Fibroblast of upper back skin (primary cell): ENCODE measurements at regions not wholly inside any gene's neighbourhood (a gene's known extent, or its start where the extent isn't known, plus 50 kb on each side); places are given as distances from the start of the nearest gene placed in this dataset.
"Not testable (repeated sequence)": the region's sequence is repeated elsewhere in the genome, so short reads cannot be mapped to it uniquely, and the experiment has no call there.

ENCODE experiments used
- DNase-seq: peaks from one replicate; pipeline ENCODE4 v3.0.0-alpha.2; 2013

GRCh38 chr14:48697362-48697761 is 888.8 kb downstream of the RPS29 start:
- DNase-seq, result not testable (repeated sequence)

DNA sequence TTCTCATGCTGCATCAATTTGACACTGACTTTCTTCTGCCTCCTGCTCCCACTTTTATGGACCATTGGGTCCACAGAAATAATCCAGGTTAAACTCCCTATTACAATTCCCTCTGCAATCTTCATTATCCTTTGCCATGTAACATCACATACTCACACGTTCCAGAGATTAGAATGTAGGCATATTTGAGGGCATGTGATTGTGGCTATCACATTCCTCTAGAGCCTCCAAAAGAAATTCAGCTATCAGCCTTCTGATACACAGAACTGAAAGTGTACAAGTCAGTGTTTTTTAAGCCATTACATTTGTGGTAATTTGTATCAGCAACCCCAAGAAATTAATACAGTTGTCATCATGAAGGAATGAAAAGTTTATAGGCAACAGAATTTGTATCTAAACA is 892.4 kb downstream of the RPS29 start:
- DNase-seq, result no peak

GRCh38 chr14:48690349-48690748 is 895.8 kb downstream of the RPS29 start:
- DNase-seq, result no peak

DNA sequence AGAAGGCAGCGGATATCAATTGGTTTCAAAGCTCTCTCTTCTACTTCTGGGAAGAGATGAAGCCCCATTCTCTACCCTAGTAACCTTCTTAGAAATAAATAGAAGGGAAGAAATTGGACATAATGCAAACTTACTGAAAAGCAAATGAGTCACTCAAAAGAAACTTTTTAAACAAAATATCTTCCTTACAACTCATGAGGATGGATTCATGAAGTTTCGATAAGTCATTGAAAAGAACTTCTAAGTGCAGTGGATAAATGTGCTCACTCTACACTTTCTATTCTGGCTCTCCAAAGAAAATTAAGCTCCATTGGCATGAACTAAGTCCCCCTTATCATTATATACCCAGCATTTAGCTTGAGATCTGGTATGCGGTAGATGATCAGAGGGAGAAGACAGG is 899.5 kb downstream of the RPS29 start:
- no peak for DNase-seq

DNA sequence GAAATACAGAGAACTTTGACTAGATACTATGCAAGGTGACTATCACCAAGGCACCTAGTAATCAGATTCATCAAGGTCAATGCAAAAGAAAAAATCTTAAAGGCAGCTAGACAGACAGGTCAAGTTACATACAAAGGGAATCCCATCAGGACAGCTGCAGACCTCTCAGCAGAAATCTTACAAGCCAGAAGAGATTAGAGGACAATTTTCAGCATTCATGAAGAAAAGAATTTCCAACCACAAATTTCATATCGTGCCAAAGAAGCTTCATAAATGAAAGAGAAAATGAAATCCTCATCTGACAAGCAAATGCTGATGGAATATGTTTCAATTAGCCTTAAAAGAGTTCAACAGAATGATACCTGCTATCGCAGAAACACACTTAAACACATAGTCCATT is 913.7 kb downstream of the RPS29 start:
- DNase-seq, result no peak

GRCh38 chr14:48670939-48671338 is 915.2 kb downstream of the RPS29 start:
- no peak for DNase-seq

- peak; percentile 2 for DNase-seq
These were observed 920.9 kb downstream of the RPS29 start for GRCh38 chr14:48665077-48665784.

DNA sequence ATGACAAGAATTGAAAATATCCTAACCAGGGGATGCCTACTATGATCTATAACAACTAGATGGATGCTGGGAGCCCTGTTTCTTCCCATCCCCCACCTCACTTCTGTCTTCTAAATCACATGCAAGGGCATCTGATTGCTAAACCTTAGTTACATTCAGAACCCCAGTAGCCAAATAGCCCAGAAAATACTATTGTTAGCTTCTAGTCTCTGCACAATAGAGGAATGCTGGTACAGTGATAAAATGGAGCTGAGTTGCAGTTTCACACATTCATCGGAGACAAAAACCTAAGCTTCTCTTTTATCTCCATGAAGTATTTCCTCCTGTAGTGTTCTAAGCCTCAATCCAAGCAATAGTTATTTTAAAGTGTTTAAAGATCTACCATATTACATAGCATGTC is 942.9 kb downstream of the RPS29 start:
- DNase-seq, result no peak

DNA sequence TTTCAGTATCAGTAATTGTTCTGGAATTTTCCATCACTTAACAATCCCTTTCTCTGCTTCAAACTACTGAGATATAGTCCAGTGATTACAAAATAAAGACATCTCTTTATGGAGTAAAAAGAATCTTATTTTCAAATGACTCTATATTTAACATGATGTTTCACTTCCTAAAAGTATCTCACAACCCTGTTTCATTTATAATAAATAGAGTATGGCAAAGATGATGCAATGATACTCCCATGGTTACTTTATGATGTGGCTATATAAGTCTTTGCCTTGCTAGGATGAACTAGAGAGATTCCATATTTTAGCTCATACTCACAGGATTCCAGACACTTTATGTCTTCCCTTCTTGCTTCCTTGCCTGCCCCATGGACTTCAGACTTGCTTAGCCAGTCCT is 953.5 kb upstream of the MDGA2 start:
- DNase-seq, result peak; percentile 1

DNA sequence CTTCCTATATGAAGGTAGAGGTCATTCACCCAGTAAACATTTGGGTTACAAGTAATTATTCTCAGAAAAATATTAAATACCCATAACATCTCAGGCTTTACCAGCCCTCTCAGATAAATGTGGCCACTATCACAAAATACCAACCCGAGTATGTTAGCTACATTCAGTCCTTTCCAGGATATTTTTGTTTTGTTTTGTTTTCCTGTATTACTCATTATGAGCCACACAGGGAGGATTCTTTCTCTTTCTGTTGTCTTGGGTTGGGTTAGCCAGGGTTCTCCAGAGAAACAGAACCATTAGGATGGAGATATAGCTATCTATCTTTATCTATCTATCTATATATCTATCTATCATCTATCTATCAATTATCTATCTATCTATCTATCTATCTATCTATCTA is 947.6 kb upstream of the MDGA2 start:
- DNase-seq, result no peak

GRCh38 chr14:48618057-48618456 is 942.7 kb upstream of the MDGA2 start:
- DNase-seq, result no peak

DNA sequence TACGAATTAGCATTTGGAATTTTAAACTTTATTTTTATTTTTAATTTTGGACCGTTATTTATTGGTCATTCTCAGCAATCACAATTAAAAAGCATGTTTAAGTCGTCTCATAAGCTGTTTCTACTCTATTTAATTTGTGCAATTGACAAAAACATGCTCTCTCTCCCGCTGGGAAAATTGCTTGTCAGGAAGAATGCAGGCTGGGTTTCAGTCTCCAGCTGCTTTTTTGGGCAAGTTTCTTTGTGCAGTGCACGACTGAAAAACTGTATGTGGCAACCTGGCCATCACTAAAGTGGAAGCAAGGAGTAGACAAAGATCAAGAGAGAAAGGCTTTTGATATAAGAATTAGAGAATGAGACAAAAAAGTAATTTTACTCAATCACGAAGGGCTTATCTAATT is 941.5 kb upstream of the MDGA2 start:
- no peak for DNase-seq

GRCh38 chr14:48615618-48616017 is 940.2 kb upstream of the MDGA2 start:
- DNase-seq, result no peak

DNA sequence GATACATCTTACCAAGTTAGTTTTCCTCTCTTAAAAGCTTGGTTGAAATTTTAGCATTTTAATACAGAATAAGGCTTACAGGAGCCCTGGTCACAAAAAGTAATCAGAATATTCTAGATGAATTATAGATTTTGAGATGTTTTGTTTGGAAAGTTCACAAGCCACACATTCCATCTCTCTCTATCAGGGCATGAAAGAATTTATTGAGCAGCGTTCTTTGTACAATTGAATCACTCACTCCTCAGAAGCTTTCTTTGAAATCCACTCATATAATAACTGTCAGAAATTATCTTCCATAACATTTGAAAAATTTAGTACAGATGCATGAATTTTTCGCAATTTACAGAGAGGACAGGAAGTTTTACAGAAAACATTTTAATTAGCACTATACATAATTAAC is 938.6 kb upstream of the MDGA2 start:
- no peak for DNase-seq

DNA sequence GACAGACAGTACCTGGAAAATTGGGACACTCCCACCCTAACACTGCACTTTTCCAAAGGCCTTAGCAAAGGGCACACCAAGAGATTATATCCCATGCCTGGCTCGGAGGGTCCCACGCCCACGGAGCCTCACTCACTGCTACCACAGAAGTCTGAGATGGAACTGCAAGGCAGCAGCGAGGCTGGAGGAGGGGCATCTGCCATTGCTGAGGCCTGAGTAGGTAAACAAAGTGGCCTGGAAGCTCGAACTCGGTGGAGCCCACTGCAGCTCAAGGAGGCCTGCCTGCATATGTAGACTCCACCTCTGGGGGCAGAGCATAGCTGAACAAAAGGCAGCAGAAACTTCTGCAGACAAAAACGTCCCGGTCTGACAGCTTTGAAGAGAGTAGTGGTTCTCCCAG is 931.6 kb upstream of the MDGA2 start:
- DNase-seq, result not testable (repeated sequence)

DNA sequence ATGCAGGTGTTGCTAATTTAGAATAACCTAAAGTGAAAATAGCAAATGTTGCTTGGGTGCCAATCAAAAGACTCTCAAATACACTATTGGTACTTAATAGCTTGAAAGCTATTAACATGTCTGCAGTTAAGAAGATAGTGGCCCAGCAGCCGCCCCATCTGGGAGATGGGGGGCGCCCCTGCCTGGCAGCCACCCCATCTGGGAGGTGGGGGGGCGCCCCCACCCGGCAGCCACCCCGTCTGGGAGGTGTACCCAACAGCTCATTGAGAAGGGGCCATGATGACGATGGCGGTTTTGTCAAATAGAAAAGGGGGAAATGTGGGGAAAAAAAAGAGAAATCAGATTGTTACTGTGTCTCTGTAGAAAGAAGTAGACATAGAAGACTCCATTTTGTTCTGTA is 923.1 kb upstream of the MDGA2 start:
- DNase-seq, result no peak

GRCh38 chr14:48586099-48586498 is 910.7 kb upstream of the MDGA2 start:
- no peak for DNase-seq

DNA sequence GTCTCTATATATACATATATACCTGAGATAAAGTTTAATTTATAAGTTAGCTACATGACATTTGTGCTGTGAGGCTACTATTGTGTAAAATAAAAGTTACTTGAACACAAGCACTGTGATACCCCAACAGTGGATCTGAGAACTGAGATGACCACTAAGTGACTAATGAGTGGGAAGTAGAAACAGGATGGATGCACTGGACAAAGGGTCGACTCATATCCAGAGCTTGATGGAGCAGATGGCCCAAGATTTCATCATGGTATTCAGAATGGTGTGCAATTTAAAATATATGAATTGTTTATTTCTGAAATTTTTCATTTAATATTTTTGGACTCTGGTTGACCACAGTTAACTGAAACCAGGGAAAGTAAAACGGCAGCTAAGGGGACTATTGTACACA is 908.6 kb upstream of the MDGA2 start:
- peak; percentile 6 for DNase-seq

GRCh38 chr14:48582938-48583337 is 907.5 kb upstream of the MDGA2 start:
- no peak for DNase-seq

DNA sequence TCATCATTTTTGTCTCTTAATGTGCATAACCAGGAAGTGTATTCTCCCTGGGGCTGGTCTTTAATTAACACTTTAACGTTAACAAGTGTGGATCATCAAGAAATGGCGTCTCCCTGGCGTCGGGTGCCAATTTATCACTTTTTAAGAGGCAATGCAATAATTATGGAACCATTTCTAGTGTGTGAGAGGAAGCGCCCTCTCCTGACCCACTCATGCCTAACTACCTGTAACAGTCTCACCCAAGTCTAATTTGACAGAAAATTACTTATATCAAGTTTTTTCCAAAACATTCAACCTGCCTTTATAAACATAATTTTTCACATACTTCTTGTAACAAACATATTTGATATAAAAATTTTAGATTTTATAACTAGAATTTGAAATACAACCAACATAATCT is 905.3 kb upstream of the MDGA2 start:
- DNase-seq, result no peak

GRCh38 chr14:48575772-48576171 is 900.4 kb upstream of the MDGA2 start:
- no peak for DNase-seq

GRCh38 chr14:48568688-48569087 is 893.3 kb upstream of the MDGA2 start:
- peak; percentile 3 for DNase-seq

DNA sequence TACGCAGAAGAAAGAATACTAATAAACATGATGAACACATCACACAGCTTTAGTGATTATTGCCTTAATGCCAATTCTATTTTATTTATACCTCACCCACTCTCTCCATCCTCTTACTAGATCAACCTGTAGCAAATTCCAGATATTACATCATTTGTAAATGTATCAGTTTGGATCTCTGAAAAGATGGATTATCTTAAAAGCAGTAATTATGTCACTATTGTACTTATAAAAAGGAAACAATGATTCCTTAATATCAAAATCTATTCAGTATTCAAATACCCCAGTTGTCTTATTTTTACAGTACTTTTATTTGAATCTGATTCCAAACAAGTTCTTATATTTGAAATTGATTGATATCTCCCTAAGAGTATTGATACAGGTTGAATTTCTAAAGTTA is 892.8 kb upstream of the MDGA2 start:
- DNase-seq, result no peak

GRCh38 chr14:48563489-48563888 is 888.1 kb upstream of the MDGA2 start:
- DNase-seq, result no peak

DNA sequence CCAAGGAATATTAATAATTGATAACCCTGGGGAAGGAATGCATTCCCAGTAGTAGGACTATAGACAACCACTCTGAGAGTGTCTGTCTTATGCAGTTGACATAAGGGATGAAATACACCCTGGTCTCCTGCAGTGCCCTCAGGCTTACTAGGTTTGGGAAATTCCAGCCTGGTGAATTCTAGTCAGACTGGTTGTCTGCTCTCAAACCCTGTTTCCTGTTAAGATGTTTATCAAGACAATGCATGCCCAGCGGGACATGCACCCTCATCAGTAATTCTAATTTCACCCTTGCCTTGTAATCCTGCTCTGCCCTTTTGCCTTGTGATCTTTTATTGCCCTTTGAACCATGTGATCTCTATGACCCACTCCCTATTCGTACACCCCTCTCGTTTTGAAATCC is 886.0 kb upstream of the MDGA2 start:
- DNase-seq, result not testable (repeated sequence)

- no peak for DNase-seq
These were observed 885.0 kb upstream of the MDGA2 start for GRCh38 chr14:48560421-48560820.
